HG03432 (cell line): ENCODE measurements at regions not wholly inside any gene's neighbourhood (a gene's known extent, or its start where the extent isn't known, plus 50 kb on each side); places are given as distances from the start of the nearest gene placed in this dataset.
A peak's percentile ranks its signal among the peaks of the same experiment; 100 is the strongest.

Experiments
- ATAC-seq: cut with Tn5 transposase; IDR thresholded peaks from one replicate; pipeline ENCODE4 v1.9.1; 2021; ENCODE audit warnings: mild to moderate bottlenecking, moderate library complexity; ENCODE audit not compliant: unreplicated experiment

DNA sequence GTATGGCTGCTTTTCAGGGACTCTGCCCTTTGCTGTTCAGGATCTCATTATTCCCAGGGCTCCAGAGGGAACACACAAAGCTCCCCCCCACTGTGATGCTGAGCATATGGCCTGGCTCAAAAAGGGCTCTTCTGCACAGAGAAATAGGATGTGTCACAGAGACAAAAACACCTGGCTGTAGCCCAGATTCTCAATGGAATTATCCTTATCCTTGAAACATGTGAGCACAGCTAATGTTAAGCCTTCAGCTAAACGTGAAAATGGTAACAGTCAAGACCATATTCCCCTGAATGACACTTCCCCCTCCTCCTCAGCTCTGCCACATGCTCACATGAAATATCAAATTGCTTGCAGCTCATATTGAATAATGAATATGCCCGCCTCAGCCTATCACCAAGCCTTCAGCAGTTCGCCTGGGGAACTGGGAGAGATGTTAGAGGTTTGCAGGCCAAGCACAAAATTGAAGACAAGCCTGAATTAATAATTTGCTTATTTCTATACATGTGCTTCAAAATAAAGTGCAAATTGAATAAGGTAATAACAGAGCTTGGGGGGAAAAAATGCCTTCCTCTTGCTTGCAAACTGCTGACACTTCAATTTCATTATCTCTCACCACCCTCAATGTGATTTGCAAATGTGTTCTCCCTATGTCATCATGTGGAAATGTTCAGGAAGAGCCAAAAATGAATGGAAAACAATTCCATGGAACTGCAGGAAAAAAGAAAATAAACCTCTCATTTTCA is 181.0 kb upstream of the HNRNPA3 start:
- no peak for ATAC-seq

DNA sequence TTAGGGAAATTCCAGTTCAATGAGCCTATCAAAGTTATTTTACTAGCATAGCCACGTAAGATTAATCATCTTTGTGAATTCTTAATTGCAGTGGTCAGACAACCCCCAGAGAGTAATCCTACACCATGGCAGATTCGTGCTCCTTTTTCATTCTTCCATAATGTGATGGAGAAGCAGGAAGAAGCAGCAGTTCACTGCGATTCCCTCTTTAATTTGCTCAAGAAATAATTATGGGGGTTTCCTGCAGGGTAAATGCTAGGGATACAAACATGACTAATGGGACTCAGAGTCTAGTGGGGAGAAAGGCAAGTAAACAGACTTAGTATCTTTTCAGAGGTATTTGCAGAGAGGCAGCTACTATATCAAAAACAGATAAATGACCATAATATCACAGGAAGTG is 175.8 kb upstream of the HNRNPA3 start:
- ATAC-seq, result no peak

DNA sequence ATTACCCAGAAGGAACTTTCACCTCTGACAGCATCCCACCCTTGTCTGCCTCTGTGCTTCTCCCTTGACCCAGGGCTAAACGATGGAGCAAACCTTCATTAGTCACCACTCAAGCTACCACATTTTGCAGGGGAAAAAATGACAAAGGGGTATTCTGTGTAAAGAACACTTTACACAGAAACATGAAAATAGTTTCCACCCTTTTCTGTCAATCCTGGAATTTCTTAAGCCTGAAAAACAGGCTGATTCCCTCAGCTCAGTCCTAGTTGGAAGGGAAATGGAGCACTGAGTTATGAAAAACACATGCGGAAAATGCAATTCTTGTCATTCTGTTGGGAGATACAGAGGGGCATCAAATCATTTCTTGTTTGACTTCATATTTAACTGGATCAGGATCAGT is 175.0 kb upstream of the HNRNPA3 start:
- no peak for ATAC-seq

DNA sequence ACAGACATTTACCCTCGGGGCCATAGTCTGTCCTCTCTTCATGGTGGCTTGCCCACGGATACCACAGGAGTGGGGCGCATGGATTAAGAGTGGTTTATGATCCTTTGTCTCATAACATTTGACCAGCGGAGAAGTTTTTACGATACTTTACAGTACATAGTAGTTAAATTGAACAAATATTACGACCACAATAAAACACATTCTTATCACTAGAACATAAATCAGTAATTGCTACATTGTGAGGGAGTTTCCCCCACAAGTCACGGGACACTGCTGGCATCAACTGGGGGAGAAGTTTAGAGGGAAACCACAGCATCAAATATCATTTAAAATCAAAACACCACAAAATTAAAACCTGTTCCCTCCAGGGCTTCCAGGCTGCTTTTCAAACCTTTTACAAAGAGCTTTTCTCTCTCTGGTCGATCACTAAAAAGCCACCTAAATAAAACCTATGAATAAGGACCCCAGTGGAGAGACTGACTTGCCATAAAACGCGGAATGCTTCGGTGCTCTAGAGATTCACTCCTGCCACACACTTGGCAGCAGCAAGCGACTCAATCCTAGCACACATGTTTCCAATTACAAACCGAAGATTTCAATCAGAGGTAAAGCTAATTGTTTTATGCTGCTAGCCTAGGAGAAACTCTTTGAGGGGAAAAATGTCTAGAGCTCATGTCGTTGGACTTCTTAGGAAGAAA is 173.7 kb upstream of the HNRNPA3 start:
- no peak for ATAC-seq

- ATAC-seq, result no peak
Measured at GRCh38 chr2:177042311-177042710, 170.3 kb upstream of the HNRNPA3 start.

DNA sequence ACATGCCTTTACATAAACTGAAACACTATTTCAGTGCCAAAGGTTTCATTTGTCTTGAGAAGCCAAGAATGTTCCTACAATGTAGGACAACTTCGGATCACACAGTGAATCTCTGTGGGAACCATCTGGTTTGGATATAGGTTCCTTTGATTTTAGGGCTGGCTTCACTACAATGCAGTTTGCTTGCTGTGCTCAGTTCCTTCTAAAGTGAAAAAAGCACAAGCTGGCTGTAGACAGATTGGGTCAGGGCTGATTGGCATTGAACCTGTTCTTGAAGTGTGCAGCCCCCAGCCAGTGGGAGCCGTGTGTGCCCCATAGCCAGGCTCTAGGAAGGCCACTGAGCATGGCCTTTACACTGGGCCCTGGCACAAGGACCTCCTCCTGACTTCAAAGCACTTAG is 167.9 kb upstream of the HNRNPA3 start:
- ATAC-seq, result no peak

GRCh38 chr2:177048981-177049380 is 163.6 kb upstream of the HNRNPA3 start:
- ATAC-seq, result no peak

DNA sequence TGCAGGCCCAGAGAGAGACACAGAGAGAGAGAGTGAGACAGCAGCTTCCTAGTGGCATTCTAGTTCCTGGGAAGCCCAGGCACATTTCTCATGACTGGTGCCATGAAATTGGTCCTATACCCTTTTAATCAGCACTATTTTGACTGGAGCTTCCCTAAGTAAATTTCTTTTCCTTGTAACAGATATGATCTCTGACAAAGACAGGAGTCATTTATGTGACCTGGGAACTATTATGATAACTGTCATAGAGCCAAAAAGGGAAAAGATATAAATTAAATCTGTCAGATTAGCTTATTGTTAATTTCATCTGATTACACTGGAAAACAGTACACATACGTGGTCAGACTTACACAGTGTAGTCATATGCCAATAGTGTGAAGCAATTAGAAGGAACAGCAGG is 161.3 kb upstream of the HNRNPA3 start:
- ATAC-seq, result no peak

- ATAC-seq, result no peak
Measured at GRCh38 chr2:177052471-177052870, 160.1 kb upstream of the HNRNPA3 start.

DNA sequence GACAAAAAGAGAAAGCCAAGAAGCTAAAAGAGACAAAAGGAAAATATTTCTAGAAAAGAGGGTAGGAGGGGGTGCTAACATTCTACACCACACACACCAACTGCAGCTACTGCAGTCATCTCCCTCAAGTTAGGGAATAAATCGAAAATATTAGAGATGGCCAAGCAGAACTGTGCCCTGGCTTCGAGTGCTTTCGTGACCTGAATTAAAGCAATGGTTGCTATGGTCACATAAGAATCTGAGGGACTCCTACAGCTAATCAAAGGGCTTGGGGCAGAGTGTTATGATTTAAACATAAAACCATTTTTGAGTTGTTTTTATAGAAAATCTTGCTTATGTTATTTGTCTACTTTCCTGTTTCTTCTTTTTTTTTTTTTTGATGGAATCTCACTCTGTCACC is 159.6 kb upstream of the HNRNPA3 start:
- ATAC-seq, result no peak

GRCh38 chr2:177053716-177054115 is 158.9 kb upstream of the HNRNPA3 start:
- no peak for ATAC-seq

DNA sequence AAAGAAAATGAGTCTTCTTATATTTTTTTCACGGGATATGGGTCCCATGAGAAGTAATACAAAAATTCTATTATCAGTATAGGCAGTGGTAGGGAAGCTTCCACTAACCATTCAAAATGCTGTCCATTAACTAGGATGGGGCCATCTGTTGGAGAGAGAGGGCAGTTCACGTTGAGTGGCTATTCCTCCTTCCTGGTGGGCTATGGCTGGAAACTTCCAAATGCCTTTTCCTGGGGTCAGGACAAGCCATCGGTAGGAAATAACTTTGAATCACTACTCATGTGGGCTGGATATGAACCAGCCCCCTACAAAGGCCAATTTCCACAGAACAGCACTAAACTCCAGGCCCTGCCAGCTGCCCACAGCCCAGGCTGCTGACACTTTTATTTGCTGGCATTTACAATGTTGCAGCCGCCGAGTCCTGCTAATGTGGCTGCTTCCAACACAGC is 156.1 kb upstream of the HNRNPA3 start:
- ATAC-seq, result no peak

GRCh38 chr2:177058747-177059146 is 153.8 kb upstream of the HNRNPA3 start:
- peak; percentile 93 for ATAC-seq

- ATAC-seq, result no peak
Measured at GRCh38 chr2:177059293-177059692, 153.3 kb upstream of the HNRNPA3 start.

GRCh38 chr2:177063331-177063730 is 149.3 kb upstream of the HNRNPA3 start:
- no peak for ATAC-seq

GRCh38 chr2:177064422-177064821 is 148.2 kb upstream of the HNRNPA3 start:
- ATAC-seq, result no peak

GRCh38 chr2:177068967-177069366 is 143.6 kb upstream of the HNRNPA3 start:
- ATAC-seq, result no peak

DNA sequence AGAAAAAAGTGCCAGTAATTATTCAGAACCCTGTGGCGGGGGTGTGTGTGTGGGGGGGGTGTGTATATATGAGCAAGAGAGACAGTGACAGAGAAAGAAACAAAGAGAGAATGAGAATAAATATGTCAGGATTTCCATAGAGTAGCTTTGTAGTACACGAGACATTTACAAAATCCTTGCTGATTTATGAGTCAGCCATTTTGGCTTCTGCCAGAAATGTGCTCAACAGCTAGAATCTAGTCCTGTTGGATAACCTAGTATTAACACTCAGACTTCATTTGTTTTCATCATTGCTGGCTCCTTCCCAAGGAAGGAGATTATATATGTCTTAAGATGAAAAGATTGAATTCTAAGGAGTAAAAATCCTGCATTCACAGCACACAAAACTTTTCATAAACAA is 140.5 kb upstream of the HNRNPA3 start:
- no peak for ATAC-seq

GRCh38 chr2:177073611-177074010 is 139.0 kb upstream of the HNRNPA3 start:
- ATAC-seq, result no peak

- ATAC-seq, result no peak
Measured at GRCh38 chr2:177074099-177074710, 138.4 kb upstream of the HNRNPA3 start.

GRCh38 chr2:177075254-177075653 is 137.3 kb upstream of the HNRNPA3 start:
- no peak for ATAC-seq

GRCh38 chr2:177076636-177077179 is 135.9 kb upstream of the HNRNPA3 start:
- no peak for ATAC-seq
